HG02970 (cell line): ENCODE measurements at regions not wholly inside any gene's neighbourhood (a gene's known extent, or its start where the extent isn't known, plus 50 kb on each side); places are given as distances from the start of the nearest gene placed in this dataset.

ENCODE experiments used
- ATAC-seq: cut with Tn5 transposase; IDR thresholded peaks from one replicate; pipeline ENCODE4 v1.9.1; 2021; ENCODE audit warnings: mild to moderate bottlenecking, moderate library complexity, moderate number of reproducible peaks; ENCODE audit not compliant: unreplicated experiment, low FRiP score

- ATAC-seq = no peak
These were observed 315.0 kb downstream of the SEC23A start for GRCh38 chr14:38788060-38788459.

GRCh38 chr14:38786921-38787320 lies 316.1 kb downstream of the SEC23A start:
- no peak for ATAC-seq

DNA sequence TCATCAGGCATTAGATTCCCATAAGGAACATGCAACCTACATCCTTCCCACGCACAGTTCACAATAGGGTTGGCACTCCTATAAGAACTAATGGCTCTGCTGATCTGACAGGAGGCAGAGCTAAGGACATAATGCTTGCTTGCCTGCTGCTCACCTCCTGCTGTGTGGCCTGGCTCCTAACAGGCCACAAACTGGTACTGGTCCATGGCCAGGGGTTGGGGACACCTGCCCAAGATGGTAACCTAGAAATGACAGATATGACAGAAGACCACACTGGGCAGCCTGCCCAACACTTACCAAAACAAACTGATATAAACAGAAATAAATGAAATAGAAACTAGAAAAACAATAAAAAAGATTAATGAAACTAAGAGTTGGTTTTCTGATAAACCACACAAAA lies 325.6 kb downstream of the SEC23A start:
- ATAC-seq = no peak

- no peak for ATAC-seq
These were observed 327.0 kb downstream of the SEC23A start for GRCh38 chr14:38775986-38776385.

DNA sequence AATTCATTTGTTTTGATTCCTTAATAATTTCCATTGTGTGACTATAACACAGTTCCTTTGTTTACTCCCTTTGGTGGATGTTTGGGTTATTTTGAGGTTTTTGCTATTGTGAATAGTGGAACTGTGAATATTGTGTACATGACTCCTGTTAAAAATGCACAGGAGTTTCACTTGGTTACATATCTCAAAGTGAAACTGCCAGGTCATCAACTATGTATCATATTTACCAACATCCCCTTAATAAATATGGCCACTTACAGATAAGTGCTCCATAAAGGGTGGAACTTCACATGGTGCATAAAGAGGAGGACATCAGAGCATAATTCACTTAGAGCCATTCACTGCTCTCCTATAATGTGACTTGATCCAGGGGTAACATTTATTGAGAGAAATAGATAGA lies 328.9 kb downstream of the SEC23A start:
- no peak for ATAC-seq

DNA sequence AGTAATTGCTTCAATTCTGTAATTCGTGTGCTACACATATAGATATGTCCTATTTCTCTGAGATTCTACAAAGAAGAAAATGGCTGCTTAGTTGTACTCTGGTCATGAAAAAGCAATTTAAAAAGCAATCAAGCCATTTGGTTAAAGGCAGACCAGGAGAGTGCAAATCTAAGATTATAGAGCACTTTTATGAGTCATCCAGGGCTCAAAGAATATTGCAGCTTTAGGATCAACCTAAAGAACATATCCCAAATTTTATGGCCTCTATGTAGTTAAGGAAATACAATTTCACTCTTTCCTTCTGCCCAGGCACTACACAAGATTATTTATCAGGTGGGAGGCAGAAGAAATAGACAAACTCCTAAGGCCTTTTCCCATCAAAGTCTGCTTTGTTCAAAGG lies 332.8 kb downstream of the SEC23A start:
- ATAC-seq = no peak

DNA sequence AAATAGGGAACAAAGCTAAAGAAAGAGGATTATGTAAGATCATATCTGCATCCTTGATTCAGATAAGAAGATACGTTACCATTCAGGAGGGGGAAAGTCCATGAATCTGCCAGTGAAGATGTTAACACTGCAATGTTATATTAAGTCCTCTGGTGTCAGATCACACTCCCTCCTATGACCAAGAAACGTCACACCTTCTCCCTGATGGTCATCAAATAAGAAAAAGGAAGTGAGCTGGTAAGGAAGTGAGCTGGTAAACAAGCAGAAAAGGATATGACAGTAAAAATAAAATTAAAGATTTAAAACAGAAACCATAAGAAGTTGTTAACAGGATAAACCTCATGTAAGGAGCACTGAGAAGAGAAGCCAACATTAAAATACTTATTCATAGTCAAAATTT lies 340.2 kb downstream of the SEC23A start:
- ATAC-seq = no peak

DNA sequence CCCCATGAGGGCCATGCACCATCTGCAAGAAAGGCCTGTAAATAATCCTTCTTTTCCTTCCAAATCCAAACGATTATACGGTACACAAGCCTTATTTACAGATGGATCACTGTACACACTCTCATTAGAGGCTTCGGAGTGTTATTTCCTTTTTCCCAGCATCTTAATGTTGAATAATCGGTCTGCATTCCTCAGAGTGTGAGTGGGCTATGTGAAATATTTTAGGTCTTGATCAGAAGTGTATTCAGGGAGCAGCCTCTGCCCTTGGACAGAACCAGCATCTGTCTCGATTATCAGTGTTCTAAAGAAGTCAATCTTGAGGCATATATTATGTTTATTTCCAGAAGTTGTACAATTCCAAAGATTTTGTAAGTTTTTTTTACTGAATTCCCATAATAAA lies 340.6 kb downstream of the SEC23A start:
- ATAC-seq = no peak

DNA sequence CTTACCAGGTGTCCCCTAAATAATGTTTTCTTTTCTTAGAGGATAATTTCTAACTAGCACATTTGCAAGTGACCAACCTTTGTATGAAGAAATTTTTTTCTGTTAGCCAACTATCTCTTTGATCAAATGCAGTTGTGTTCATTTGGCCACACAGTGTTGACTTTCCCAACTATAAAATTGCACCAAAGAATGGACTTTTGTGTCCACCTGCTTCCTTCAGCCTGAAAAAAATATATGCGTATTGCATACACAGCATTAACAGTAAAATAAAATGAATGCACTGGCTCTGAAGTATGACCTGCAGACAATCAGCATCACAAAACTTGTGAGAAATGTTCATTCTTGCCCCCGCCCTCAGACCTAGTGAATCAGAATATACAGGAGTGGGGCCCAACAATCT lies 342.0 kb downstream of the SEC23A start:
- no peak for ATAC-seq

DNA sequence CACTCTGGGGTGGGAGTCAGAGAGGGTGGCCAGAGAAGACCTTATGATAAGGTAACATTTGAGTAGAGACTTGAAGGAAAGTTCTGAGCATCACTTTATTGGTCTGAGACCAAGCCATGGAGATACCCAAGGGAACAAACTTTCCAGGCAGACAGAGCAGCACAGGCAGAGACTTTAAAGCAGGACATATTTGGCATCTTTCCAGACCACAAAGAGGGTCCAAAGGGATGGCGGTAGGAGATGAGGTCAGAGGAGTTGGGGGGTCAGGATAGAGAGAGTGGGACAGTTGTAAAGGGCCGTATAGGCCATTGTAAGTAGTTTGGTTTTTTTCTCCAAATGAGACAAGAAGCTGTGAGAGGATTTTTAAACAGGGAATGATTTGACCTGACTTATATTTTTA lies 344.4 kb downstream of the SEC23A start:
- no peak for ATAC-seq

DNA sequence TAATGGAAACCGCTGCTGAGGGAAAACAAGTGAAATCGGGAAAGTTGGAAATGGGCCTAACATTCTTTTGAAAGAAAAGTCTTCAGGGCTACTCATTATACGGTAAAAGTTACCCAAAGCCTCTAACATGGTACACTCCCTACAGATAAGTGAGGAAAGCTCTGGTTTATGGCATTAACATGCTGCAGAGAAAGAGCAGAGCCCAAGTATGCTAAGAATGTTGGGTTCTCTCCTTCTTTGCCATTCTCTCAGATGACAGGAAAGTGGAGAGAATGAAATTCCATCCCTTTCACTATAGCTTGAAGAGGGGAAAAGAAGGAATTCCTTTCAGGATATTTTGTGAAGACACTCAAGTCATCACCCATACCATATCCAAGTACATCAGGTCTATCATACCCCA lies 348.0 kb downstream of the SEC23A start:
- ATAC-seq = no peak

GRCh38 chr14:38752750-38753149 lies 350.3 kb downstream of the SEC23A start:
- no peak for ATAC-seq

DNA sequence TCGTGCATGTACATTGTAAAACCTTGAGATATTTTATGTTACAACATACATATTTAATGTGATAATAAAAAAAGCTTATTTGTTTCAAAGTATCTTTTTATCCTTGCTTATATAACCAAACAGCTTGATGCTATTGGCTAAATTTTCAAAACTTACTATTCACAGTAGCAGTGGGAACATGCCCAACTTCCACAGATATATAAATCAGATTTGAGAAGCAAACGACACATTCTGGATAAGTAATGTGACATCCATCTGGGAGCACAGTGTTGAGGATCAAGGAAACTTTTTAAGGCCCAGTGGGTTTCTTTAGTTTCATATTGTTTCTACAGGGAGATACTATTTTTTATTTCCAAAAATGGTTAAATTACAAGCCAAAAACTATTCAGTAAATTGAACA lies 350.7 kb downstream of the SEC23A start:
- no peak for ATAC-seq

DNA sequence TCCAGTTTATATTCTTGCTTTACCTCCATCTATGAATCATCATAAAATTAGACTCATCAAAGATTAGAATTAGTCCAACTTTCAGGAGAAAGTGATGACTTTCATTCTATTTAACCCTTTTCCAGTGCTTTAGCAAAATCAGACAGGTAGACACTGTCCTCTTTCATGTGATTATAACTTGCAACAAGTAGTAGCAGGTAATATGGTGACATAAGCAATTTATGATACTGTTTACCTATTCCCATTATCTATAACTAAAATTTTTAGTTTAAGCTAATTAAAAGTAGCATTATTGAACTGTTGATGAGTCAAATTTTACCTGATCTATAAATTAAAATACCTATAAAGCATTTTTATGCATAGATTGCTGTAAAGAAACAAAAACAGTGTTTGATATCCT lies 351.6 kb downstream of the SEC23A start:
- ATAC-seq = no peak

DNA sequence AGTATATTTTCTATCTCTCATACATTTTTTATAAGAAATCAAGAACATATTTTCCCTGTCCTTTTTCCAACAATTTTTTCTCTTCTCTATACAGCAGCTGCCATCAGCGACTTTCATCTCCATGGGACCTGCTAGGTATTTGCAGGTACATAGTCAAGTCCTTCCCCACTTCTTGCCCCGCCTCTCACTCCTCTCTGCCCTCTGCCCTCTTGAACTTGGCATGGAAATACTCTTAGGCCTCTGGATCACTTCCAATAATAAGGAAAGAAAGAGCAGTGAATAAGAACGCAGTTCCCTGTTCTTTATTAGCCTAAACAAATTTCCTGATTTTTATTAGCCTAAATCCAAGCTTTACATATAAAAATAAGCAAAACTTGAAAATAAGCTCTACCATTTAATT lies 353.1 kb downstream of the SEC23A start:
- no peak for ATAC-seq

DNA sequence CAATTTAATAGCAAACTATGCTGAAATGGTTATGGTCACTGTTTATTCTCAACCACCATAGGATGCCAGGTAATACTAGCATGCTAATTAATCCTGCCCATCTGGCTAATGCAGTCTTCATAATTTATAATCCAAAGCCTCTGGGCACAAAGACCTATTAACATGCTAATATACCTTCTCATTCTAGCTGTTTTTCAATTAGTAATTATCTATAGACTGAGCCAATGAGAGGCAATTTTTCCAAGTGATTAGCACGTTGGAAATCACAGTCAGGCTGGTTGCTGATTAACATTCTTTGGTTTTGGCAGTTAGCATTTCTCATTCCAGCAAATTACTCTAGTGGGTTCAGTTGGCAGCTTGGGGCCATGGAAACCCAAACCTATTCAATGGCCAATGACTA lies 357.2 kb downstream of the SEC23A start:
- no peak for ATAC-seq

DNA sequence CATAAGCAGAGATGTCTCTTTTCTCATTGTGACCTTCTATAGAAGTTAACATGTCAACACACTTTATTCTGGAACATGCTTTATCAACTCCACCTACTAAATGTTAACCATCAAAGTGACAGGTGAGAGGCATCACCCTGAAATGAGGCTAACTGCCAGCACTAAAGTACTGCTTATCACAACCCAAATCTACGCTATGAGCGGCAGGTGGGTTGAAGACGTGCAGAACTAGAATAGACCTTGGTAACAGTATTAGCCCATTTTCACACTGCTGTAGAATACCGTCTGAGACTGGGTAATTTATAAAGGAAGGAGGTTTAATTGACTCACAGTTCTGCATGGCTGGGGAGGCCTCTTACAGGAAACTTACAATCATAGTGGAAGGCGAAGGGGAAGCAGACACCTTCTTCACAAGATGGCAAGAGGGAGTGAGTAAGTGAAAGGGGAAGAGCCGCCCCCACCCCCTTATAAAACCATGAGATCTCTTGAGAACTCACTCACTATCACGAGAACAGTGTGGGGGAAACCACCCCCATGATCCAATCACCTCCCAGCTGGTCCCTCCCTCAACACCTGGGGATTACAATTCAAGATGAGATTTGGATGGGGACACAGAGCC lies 359.0 kb downstream of the SEC23A start:
- no peak for ATAC-seq

- no peak for ATAC-seq
These were observed 365.2 kb downstream of the SEC23A start for GRCh38 chr14:38737686-38738407.

- no peak for ATAC-seq
These were observed 368.0 kb downstream of the SEC23A start for GRCh38 chr14:38735005-38735404.

DNA sequence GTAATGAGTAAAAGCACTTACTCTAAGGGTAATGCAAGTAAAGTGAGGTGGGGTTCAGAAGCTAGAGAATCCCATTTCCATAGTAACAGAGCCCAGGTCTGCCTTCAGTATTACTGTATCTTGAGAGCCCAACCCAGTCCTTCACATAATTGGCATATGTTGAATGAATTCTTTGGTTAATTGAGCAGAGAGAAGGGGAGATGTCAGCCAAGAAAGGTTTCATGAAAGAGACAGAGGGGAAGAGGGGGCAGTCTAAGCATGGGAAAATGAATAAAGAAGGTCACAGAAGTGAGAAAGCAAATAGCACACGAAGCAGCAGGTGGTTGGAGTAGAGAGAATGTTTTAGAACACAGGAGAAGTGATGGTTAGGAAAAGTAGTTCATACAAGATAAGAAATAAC lies 371.1 kb downstream of the SEC23A start:
- ATAC-seq = no peak

DNA sequence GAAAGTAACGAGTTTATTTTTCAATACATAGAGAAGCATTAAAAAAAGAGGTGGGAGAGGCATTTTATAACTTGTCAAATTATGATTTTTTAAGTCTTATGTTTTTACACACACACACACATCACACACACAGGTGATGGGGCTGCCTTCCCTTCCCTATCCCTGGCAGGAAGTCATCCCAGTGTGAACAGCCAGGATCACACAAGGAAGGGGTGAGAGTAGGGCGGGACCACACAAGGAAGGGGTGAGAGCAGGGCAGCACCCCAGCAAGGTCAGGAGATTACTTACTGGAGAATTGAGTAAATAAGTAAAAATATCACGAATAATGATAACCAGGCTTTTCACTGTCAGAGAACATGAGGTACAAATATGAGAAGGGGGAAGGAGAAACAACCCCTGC lies 372.6 kb downstream of the SEC23A start:
- no peak for ATAC-seq

- ATAC-seq = no peak
These were observed 375.3 kb downstream of the SEC23A start for GRCh38 chr14:38727731-38728130.
